Keratinocyte (primary cell): ENCODE measurements at regions not wholly inside any gene's neighbourhood (a gene's known extent, or its start where the extent isn't known, plus 50 kb on each side); places are given as distances from the start of the nearest gene placed in this dataset.

Experiments used
- DNase-seq: peaks from one replicate; pipeline ENCODE4 v3.0.0-alpha.2; 2011; ENCODE audit warnings: low read depth, missing footprints, low spot score
- FAIRE-seq: peaks from 2 replicates; lab custom pipeline; 2011; peaks lifted over from hg19 to GRCh38; lab: Jason Lieb, UNC
- H2AFZ ChIP-seq: 2 replicates; pipeline ENCODE4 v1.6.0; 2012; ENCODE audit warnings: low read length, control low read depth, inconsistent platforms; ENCODE audit not compliant: control insufficient read depth
- H3K27ac ChIP-seq: 2 replicates; pipeline ENCODE4 v1.5.1; 2011; ENCODE audit warnings: low read length; ENCODE audit not compliant: control insufficient read depth, insufficient read depth
- H3K27me3 ChIP-seq: 3 replicates; pipeline ENCODE4 v1.6.0; 2011; ENCODE audit warnings: low read length; ENCODE audit not compliant: control insufficient read depth, insufficient read depth; ENCODE audit errors: extremely low read depth
- H3K36me3 ChIP-seq, 2 experiments: 2 replicates in 1 of 2; 3 replicates in 1 of 2; pipeline ENCODE4 v1.5.1; 2011; ENCODE audit warnings: low read length in 2 of 2, mild to moderate bottlenecking in 1 of 2; ENCODE audit not compliant: control insufficient read depth in 2 of 2, insufficient read depth in 2 of 2; ENCODE audit errors: extremely low read depth in 1 of 2
- H3K4me1 ChIP-seq: 3 replicates; pipeline ENCODE4 v1.5.1; 2011; ENCODE audit warnings: low read length; ENCODE audit not compliant: control insufficient read depth, insufficient read depth; ENCODE audit errors: extremely low read depth
- H3K4me2 ChIP-seq: 3 replicates; pipeline ENCODE4 v1.6.0; 2011; ENCODE audit warnings: low read depth, low read length; ENCODE audit not compliant: control insufficient read depth, insufficient read depth; ENCODE audit errors: extremely low read depth
- H3K4me3 ChIP-seq, 3 experiments: fragments of 200-600 bp in 1 of 3; sonication (generic) in 1 of 3; 2 replicates in 2 of 3; 3 replicates in 1 of 3; pipeline ENCODE4 v1.5.1; 2011 to 2016; ENCODE audit warnings: low read length in 3 of 3, mild to moderate bottlenecking in 3 of 3, control low read depth in 2 of 3, inconsistent platforms in 1 of 3, low read depth in 1 of 3, mixed read lengths in 1 of 3, mixed run types in 1 of 3, moderate library complexity in 1 of 3; ENCODE audit not compliant: control insufficient read depth in 2 of 3, insufficient read depth in 2 of 3; ENCODE audit errors: extremely low read depth in 1 of 3
- H3K79me2 ChIP-seq: 2 replicates; pipeline ENCODE4 v1.6.0; 2012; ENCODE audit warnings: low read length; ENCODE audit not compliant: control insufficient read depth, insufficient read depth
- H3K9ac ChIP-seq: 3 replicates; pipeline ENCODE4 v1.6.0; 2011; ENCODE audit warnings: low read length; ENCODE audit not compliant: control insufficient read depth, insufficient read depth; ENCODE audit errors: extremely low read depth
- H3K9me1 ChIP-seq: 3 replicates; pipeline ENCODE4 v1.6.0; 2011; ENCODE audit warnings: low read length; ENCODE audit not compliant: control insufficient read depth, insufficient read depth; ENCODE audit errors: extremely low read depth
- H3K9me3 ChIP-seq: 2 replicates; pipeline ENCODE4 v1.5.1; 2012; ENCODE audit warnings: low read depth, low read length; ENCODE audit not compliant: control insufficient read depth
- H4K20me1 ChIP-seq: 3 replicates; pipeline ENCODE4 v1.6.0; 2011; ENCODE audit warnings: low read length; ENCODE audit not compliant: control insufficient read depth, insufficient read depth; ENCODE audit errors: extremely low read depth
- CTCF ChIP-seq, 3 experiments: IDR thresholded peaks in 1 of 3; conservative IDR thresholded peaks in 1 of 3; optimal IDR thresholded peaks in 1 of 3; 2 replicates in 2 of 3; 3 replicates in 1 of 3; pipeline versions ENCODE3 to v1.5.1; 2011; ENCODE audit warnings: low read length in 3 of 3, mild to moderate bottlenecking in 3 of 3, moderate library complexity in 2 of 3, control low read depth in 1 of 3, inconsistent platforms in 1 of 3; ENCODE audit not compliant: insufficient read depth in 2 of 3; ENCODE audit errors: extremely low read depth in 1 of 3
- EZH2 ChIP-seq: IDR thresholded peaks from one replicate; pipeline ENCODE4 v1.6.1; 2012; ENCODE audit warnings: inconsistent platforms, mild to moderate bottlenecking, low read length, moderate library complexity
- dilution Hi-C: fragments of 300-500 bp; cut with MboI; formaldehyde crosslinking; loops from one replicate; pipeline ENCODE4 v1.7.0; 2020; ENCODE audit warnings: low sequenced_read_pairs; ENCODE audit not compliant: extremely low pct_ligation_motif_present

GRCh38 chr2:158878003-158878402 is 82.9 kb downstream of the DAPL1 start:
- H3K9me3 ChIP-seq = no peaks in the 10 kb centered on the region
- no peak overlapping the region for H3K4me2 ChIP-seq
- dilution Hi-C loops = no loop called here
- H4K20me1 ChIP-seq = no peaks in the 10 kb centered on the region
- H3K9me1 ChIP-seq = no peaks in the 10 kb centered on the region
- TF ChIP-seq CTCF (optimal IDR thresholded peaks at IDR 0.05 in 1 of 3, IDR thresholded peaks at IDR 0.05 in 1 of 3, conservative IDR thresholded peaks at IDR 0.05 in 1 of 3; ENCODE audit: extremely low read depth in 1 of 3, insufficient read depth in 2 of 3, low read length in 3 of 3) = no peak
- TF ChIP-seq EZH2 = no peak
- no peak for DNase-seq
- H3K4me3 ChIP-seq = no peak overlapping the region
- no peaks in the 10 kb centered on the region for H3K79me2 ChIP-seq
- no peaks in the 10 kb centered on the region for H3K27me3 ChIP-seq
- H3K4me1 ChIP-seq = no peaks in the 10 kb centered on the region
- no peak overlapping the region for H3K9ac ChIP-seq
- H3K27ac ChIP-seq = no peak overlapping the region
- no peak overlapping the region for H2AFZ ChIP-seq
- no peaks in the 10 kb centered on the region for H3K36me3 ChIP-seq
- FAIRE-seq = no peak

DNA sequence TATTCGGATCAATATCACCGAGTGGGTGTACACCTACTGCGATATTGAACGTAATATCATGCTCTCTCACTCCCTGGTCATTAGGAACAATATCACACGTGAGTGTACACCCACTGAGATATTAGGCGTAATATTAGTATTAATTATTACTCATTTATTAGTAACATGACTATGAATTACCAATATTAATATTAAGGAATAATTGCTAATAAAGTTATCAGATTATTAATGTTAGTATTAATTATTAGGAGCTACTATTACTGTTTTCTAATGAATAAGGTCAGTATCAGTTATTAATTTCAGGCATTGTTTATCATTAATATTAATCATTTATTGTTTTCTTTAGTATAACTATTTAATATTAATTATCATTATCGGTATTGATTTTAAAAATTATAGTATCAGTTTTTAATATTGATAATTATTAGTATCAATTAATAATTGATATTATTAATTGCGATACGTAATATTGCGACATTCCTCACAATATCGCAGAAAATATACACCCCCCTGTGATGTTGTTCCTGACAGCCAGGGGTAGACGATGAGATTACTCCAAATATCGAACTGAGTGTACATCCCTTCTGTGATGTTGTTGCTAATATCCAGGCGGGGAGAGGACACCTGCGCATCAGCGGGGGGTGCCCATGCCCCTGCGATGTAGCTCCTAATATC is 84.2 kb downstream of the DAPL1 start:
- H3K9me1 ChIP-seq = no peaks in the 10 kb centered on the region
- no peak overlapping the region for H3K9ac ChIP-seq
- TF ChIP-seq EZH2 = no peak
- no peak for TF ChIP-seq CTCF (optimal IDR thresholded peaks at IDR 0.05 in 1 of 3, IDR thresholded peaks at IDR 0.05 in 1 of 3, conservative IDR thresholded peaks at IDR 0.05 in 1 of 3; ENCODE audit: extremely low read depth in 1 of 3, insufficient read depth in 2 of 3, low read length in 3 of 3)
- H3K4me3 ChIP-seq = no peak overlapping the region
- no peaks in the 10 kb centered on the region for H3K4me1 ChIP-seq
- no peaks in the 10 kb centered on the region for H3K36me3 ChIP-seq
- FAIRE-seq = no peak
- dilution Hi-C loops = no loop called here
- H4K20me1 ChIP-seq = no peaks in the 10 kb centered on the region
- no peaks in the 10 kb centered on the region for H3K79me2 ChIP-seq
- no peak overlapping the region for H3K4me2 ChIP-seq
- no peak overlapping the region for H3K27ac ChIP-seq
- no peaks in the 10 kb centered on the region for H3K9me3 ChIP-seq
- DNase-seq = no peak
- no peaks in the 10 kb centered on the region for H3K27me3 ChIP-seq
- H2AFZ ChIP-seq = no peak overlapping the region
